GM23338 (cell line): ENCODE measurements at regions not wholly inside any gene's neighbourhood (a gene's known extent, or its start where the extent isn't known, plus 50 kb on each side); places are given as distances from the start of the nearest gene placed in this dataset.

Source experiments
- EZH2 ChIP-seq: fragments of 200-600 bp; sonication (generic); IDR thresholded peaks from one replicate; pipeline ENCODE4 v1.8.0; 2017; ENCODE audit warnings: antibody characterized with exemption, mild to moderate bottlenecking, low read depth; ENCODE audit not compliant: unreplicated experiment
- EZH2phosphoT487 ChIP-seq: fragments of 200-600 bp; sonication (generic); IDR thresholded peaks from one replicate; pipeline ENCODE4 v1.8.1; 2018; ENCODE audit warnings: antibody characterized with exemption; ENCODE audit not compliant: unreplicated experiment
- TF ChIP-seq, protein P1 (sequence below): IDR thresholded peaks from one replicate; pipeline ENCODE4 v1.6.1; 2018; ENCODE audit warnings: antibody characterized with exemption; ENCODE audit not compliant: unreplicated experiment
- TF ChIP-seq, protein P2 (sequence below), 2 experiments: fragments of 200-600 bp in 1 of 2; sonication (generic) in 1 of 2; conservative IDR thresholded peaks; 2 replicates each; pipeline versions ENCODE4 v1.5.1 to v1.6.1; 2016 to 2017; ENCODE audit warnings: antibody characterized with exemption in 2 of 2, low read depth in 2 of 2, mild to moderate bottlenecking in 2 of 2, moderate library complexity in 1 of 2

DNA sequence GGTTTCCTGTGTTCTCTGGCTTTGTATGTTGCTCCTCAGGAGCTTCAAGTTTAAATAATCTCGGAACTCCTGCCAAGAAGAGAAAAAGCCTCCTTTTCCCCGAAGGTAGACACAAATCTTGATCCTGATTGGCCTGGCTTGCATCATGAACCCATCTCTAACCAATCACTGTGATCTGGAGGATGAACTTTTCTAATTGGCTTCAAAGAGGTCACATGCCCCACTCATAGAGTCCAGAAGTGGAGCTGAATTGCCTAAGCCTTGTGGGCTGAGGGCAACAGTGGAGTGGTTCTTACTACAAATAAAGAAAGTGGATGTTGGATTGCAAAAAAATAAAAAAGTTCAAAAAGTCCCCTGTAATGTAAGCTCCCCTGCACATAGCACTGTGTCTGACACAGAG is 245.9 kb downstream of the MID1IP1 start:
- TF ChIP-seq EZH2phosphoT487 (no peak), EZH2 (no peak)
- TF ChIP-seq, protein P1, sequence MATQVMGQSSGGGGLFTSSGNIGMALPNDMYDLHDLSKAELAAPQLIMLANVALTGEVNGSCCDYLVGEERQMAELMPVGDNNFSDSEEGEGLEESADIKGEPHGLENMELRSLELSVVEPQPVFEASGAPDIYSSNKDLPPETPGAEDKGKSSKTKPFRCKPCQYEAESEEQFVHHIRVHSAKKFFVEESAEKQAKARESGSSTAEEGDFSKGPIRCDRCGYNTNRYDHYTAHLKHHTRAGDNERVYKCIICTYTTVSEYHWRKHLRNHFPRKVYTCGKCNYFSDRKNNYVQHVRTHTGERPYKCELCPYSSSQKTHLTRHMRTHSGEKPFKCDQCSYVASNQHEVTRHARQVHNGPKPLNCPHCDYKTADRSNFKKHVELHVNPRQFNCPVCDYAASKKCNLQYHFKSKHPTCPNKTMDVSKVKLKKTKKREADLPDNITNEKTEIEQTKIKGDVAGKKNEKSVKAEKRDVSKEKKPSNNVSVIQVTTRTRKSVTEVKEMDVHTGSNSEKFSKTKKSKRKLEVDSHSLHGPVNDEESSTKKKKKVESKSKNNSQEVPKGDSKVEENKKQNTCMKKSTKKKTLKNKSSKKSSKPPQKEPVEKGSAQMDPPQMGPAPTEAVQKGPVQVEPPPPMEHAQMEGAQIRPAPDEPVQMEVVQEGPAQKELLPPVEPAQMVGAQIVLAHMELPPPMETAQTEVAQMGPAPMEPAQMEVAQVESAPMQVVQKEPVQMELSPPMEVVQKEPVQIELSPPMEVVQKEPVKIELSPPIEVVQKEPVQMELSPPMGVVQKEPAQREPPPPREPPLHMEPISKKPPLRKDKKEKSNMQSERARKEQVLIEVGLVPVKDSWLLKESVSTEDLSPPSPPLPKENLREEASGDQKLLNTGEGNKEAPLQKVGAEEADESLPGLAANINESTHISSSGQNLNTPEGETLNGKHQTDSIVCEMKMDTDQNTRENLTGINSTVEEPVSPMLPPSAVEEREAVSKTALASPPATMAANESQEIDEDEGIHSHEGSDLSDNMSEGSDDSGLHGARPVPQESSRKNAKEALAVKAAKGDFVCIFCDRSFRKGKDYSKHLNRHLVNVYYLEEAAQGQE, result no peak
- TF ChIP-seq, protein P2, sequence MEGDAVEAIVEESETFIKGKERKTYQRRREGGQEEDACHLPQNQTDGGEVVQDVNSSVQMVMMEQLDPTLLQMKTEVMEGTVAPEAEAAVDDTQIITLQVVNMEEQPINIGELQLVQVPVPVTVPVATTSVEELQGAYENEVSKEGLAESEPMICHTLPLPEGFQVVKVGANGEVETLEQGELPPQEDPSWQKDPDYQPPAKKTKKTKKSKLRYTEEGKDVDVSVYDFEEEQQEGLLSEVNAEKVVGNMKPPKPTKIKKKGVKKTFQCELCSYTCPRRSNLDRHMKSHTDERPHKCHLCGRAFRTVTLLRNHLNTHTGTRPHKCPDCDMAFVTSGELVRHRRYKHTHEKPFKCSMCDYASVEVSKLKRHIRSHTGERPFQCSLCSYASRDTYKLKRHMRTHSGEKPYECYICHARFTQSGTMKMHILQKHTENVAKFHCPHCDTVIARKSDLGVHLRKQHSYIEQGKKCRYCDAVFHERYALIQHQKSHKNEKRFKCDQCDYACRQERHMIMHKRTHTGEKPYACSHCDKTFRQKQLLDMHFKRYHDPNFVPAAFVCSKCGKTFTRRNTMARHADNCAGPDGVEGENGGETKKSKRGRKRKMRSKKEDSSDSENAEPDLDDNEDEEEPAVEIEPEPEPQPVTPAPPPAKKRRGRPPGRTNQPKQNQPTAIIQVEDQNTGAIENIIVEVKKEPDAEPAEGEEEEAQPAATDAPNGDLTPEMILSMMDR (conservative IDR thresholded peaks at IDR 0.05; ENCODE audit: low read depth in 2 of 2), result no peak
